ENCODE measurements at regions not wholly inside any gene's neighbourhood (a gene's known extent, or its start where the extent isn't known, plus 50 kb on each side); places are given as distances from the start of the nearest gene placed in this dataset.

DNA sequence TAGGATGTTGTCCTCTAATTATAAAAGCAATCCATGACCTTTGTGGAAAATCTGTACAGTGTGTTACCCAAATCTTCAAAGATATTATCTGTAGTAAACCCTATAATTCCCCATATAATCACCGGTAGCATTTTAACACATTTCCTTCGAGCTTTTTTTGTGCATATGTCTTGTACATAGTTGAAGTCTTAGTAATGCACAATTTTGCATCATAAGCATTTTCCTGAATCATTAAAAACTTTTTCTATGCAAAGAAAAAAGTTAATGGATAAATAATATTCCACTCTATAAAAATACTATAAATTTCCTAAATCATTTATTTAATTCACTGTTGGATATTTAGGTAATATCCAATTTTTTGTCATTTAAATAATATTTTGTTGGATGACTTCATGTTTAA lies 201.7 kb downstream of the RRAGC start (continued):
- TF ChIP-seq, protein P1, sequence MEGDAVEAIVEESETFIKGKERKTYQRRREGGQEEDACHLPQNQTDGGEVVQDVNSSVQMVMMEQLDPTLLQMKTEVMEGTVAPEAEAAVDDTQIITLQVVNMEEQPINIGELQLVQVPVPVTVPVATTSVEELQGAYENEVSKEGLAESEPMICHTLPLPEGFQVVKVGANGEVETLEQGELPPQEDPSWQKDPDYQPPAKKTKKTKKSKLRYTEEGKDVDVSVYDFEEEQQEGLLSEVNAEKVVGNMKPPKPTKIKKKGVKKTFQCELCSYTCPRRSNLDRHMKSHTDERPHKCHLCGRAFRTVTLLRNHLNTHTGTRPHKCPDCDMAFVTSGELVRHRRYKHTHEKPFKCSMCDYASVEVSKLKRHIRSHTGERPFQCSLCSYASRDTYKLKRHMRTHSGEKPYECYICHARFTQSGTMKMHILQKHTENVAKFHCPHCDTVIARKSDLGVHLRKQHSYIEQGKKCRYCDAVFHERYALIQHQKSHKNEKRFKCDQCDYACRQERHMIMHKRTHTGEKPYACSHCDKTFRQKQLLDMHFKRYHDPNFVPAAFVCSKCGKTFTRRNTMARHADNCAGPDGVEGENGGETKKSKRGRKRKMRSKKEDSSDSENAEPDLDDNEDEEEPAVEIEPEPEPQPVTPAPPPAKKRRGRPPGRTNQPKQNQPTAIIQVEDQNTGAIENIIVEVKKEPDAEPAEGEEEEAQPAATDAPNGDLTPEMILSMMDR (IDR thresholded peaks at IDR 0.05 in 2 of 3, conservative IDR thresholded peaks at IDR 0.05 in 1 of 3; ENCODE audit: insufficient read depth in 2 of 3, low read depth in 1 of 3, low read length in 3 of 3), result no peak
- no peak for TF ChIP-seq PRPF4 (IDR thresholded peaks at IDR 0.05; ENCODE audit: insufficient read depth, low read depth, low read length, poor library complexity, severe bottlenecking)
- TF ChIP-seq, protein P2, sequence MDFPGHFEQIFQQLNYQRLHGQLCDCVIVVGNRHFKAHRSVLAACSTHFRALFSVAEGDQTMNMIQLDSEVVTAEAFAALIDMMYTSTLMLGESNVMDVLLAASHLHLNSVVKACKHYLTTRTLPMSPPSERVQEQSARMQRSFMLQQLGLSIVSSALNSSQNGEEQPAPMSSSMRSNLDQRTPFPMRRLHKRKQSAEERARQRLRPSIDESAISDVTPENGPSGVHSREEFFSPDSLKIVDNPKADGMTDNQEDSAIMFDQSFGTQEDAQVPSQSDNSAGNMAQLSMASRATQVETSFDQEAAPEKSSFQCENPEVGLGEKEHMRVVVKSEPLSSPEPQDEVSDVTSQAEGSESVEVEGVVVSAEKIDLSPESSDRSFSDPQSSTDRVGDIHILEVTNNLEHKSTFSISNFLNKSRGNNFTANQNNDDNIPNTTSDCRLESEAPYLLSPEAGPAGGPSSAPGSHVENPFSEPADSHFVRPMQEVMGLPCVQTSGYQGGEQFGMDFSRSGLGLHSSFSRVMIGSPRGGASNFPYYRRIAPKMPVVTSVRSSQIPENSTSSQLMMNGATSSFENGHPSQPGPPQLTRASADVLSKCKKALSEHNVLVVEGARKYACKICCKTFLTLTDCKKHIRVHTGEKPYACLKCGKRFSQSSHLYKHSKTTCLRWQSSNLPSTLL (IDR thresholded peaks at IDR 0.05), result no peak
- TF ChIP-seq, protein P3, sequence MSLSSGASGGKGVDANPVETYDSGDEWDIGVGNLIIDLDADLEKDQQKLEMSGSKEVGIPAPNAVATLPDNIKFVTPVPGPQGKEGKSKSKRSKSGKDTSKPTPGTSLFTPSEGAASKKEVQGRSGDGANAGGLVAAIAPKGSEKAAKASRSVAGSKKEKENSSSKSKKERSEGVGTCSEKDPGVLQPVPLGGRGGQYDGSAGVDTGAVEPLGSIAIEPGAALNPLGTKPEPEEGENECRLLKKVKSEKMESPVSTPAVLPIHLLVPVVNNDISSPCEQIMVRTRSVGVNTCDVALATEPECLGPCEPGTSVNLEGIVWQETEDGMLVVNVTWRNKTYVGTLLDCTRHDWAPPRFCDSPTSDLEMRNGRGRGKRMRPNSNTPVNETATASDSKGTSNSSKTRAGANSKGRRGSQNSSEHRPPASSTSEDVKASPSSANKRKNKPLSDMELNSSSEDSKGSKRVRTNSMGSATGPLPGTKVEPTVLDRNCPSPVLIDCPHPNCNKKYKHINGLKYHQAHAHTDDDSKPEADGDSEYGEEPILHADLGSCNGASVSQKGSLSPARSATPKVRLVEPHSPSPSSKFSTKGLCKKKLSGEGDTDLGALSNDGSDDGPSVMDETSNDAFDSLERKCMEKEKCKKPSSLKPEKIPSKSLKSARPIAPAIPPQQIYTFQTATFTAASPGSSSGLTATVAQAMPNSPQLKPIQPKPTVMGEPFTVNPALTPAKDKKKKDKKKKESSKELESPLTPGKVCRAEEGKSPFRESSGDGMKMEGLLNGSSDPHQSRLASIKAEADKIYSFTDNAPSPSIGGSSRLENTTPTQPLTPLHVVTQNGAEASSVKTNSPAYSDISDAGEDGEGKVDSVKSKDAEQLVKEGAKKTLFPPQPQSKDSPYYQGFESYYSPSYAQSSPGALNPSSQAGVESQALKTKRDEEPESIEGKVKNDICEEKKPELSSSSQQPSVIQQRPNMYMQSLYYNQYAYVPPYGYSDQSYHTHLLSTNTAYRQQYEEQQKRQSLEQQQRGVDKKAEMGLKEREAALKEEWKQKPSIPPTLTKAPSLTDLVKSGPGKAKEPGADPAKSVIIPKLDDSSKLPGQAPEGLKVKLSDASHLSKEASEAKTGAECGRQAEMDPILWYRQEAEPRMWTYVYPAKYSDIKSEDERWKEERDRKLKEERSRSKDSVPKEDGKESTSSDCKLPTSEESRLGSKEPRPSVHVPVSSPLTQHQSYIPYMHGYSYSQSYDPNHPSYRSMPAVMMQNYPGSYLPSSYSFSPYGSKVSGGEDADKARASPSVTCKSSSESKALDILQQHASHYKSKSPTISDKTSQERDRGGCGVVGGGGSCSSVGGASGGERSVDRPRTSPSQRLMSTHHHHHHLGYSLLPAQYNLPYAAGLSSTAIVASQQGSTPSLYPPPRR (CRISPR knock-in tag; IDR thresholded peaks at IDR 0.05; ENCODE audit: borderline replicate concordance), result no peak
- TF ChIP-seq EZH2 (IDR thresholded peaks at IDR 0.05; ENCODE audit: borderline replicate concordance, low read depth, low read length), result no peak
- TF ChIP-seq ZC3H4 (CRISPR knock-in tag; IDR thresholded peaks at IDR 0.05; ENCODE audit: borderline replicate concordance), result no peak
- TF ChIP-seq CBX3 (IDR thresholded peaks at IDR 0.05; ENCODE audit: borderline replicate concordance in 1 of 2, low read length in 2 of 2), result no peak
- no peak for TF ChIP-seq MCM2 (IDR thresholded peaks at IDR 0.05; ENCODE audit: low read depth)
- no peak for TF ChIP-seq WHSC1 (IDR thresholded peaks at IDR 0.05; ENCODE audit: low read length)
- no peak for TF ChIP-seq ESRRB (CRISPR knock-in tag; IDR thresholded peaks at IDR 0.05; ENCODE audit: borderline replicate concordance)
- TF ChIP-seq, protein P4, sequence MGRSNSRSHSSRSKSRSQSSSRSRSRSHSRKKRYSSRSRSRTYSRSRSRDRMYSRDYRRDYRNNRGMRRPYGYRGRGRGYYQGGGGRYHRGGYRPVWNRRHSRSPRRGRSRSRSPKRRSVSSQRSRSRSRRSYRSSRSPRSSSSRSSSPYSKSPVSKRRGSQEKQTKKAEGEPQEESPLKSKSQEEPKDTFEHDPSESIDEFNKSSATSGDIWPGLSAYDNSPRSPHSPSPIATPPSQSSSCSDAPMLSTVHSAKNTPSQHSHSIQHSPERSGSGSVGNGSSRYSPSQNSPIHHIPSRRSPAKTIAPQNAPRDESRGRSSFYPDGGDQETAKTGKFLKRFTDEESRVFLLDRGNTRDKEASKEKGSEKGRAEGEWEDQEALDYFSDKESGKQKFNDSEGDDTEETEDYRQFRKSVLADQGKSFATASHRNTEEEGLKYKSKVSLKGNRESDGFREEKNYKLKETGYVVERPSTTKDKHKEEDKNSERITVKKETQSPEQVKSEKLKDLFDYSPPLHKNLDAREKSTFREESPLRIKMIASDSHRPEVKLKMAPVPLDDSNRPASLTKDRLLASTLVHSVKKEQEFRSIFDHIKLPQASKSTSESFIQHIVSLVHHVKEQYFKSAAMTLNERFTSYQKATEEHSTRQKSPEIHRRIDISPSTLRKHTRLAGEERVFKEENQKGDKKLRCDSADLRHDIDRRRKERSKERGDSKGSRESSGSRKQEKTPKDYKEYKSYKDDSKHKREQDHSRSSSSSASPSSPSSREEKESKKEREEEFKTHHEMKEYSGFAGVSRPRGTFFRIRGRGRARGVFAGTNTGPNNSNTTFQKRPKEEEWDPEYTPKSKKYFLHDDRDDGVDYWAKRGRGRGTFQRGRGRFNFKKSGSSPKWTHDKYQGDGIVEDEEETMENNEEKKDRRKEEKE (IDR thresholded peaks at IDR 0.05; ENCODE audit: borderline replicate concordance in 1 of 2, control insufficient read depth in 1 of 2, low read depth in 2 of 2, low read length in 1 of 2), result no peak
- no peak for TF ChIP-seq CCAR2 (IDR thresholded peaks at IDR 0.05; ENCODE audit: low read depth, low read length)
- TF ChIP-seq MEF2A (IDR thresholded peaks at IDR 0.05; ENCODE audit: control insufficient read depth, low read depth, low read length), result no peak
- TF ChIP-seq, protein P5, sequence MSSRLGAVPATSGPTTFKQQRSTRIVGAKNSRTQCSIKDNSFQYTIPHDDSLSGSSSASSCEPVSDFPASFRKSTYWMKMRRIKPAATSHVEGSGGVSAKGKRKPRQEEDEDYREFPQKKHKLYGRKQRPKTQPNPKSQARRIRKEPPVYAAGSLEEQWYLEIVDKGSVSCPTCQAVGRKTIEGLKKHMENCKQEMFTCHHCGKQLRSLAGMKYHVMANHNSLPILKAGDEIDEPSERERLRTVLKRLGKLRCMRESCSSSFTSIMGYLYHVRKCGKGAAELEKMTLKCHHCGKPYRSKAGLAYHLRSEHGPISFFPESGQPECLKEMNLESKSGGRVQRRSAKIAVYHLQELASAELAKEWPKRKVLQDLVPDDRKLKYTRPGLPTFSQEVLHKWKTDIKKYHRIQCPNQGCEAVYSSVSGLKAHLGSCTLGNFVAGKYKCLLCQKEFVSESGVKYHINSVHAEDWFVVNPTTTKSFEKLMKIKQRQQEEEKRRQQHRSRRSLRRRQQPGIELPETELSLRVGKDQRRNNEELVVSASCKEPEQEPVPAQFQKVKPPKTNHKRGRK (tag; IDR thresholded peaks at IDR 0.05), result no peak

All from K562 (cell line).